ENCODE measurements at regions not wholly inside any gene's neighbourhood (a gene's known extent, or its start where the extent isn't known, plus 50 kb on each side); places are given as distances from the start of the nearest gene placed in this dataset.
"Not testable (repeated sequence)": the region's sequence is repeated elsewhere in the genome, so short reads cannot be mapped to it uniquely, and the experiment has no call there.

DNA sequence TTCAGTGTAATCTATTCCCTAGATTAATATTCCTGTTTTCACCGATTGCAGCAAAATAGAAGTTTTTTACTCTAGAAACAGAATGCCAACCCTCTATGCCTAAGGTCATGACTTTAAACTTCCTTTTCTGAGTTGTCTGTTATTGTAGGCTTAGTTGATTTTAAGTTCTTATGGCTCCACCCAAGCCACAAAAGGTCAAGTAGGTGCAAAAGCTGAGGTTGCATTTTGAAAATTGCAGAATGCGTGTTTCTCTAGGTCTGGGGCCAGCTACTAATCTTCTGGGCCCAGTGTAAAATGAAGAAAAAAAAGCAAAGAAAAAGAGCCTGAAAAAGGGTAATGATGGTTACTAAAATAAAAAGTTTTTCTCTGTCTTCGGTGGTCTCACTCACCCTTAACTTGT is 635.7 kb upstream of the FAM98A start:
- Mint-ChIP-seq H3K4me1 (ENCODE audit: low read depth) (no peaks in the 10 kb centered on the region), H3K27ac (no peak overlapping the region), H3K4me3 (no peak overlapping the region), H3K27me3 (no peaks in the 10 kb centered on the region), H3K36me3 (ENCODE audit: low read depth) (no peaks in the 10 kb centered on the region), H3K9me3 (peaks cover 27% of the 10 kb centered on the region)
- intact Hi-C loops (cut with micrococcal nuclease), result no loop called here

DNA sequence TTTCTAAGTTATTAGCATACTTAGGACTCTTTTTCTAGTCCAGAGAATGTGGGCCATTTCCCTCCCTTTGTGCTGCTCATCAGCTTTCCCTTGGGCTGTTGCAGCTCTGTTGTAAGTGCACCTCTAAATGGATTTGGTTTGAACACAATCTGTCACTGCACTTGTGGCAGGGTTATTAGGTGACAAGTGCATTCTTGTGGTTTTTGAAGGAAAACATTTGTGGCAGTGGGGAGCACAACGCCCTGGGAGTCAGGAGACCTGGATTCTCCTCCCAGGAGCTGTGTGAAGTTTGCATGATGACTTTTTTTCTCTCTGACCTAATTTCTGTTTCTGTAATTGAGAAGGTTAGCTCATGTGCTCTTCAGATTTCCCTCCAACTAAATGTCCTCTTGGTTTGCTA is 630.9 kb upstream of the FAM98A start:
- Mint-ChIP-seq H3K4me3 (no peak overlapping the region), H3K4me1 (ENCODE audit: low read depth) (no peaks in the 10 kb centered on the region), H3K9me3 (no peaks in the 10 kb centered on the region), H3K27me3 (no peaks in the 10 kb centered on the region), H3K27ac (no peak overlapping the region), H3K36me3 (ENCODE audit: low read depth) (no peaks in the 10 kb centered on the region)
- intact Hi-C loops (cut with micrococcal nuclease), result no loop called here

DNA sequence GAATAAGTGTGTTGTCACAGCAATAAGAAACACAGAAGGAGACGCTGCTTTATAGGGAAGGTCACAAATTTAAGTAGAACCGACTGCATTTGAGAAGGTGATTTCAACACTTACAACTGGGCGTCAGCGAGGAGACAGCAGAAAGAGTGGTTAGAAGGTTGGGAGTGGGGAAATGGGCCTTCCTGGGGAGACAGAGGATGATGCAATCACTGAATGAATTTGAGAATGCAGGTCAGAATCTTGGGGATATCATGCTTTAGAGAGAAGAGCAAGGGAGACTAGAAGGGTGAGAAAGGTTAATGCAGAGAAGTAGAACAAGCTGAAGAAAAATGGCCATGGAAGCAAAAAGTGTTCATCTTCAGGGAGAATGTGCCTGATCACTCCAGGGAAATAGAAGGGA is 616.1 kb upstream of the FAM98A start:
- no peaks in the 10 kb centered on the region for H3K27me3 Mint-ChIP-seq
- H3K4me3 Mint-ChIP-seq, result no peak overlapping the region
- intact Hi-C loops (cut with micrococcal nuclease), result no loop called here

DNA sequence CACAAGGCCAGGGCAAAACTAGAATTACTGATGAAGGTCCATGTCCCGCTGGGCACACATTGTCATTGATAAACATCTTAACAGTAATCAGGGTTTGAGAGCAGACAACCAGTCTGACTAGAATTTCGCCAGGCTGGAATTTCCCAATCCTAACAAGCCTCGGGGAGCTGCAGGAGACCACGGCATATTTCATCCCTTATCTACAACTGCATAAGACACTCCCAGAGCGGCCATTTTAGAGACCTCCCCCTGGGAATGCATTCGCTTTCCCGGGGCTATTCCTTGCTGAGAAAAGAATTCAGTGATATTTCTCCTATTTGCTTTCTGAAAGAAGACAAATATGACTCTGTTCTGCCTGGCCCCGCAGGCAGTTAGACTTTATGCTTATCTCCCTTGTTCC is 611.3 kb upstream of the FAM98A start:
- H3K4me3 Mint-ChIP-seq; H3K27me3 Mint-ChIP-seq; H3K27ac Mint-ChIP-seq; intact Hi-C loops (cut with micrococcal nuclease); H3K36me3 Mint-ChIP-seq (ENCODE audit: low read depth); H3K4me1 Mint-ChIP-seq (ENCODE audit: low read depth): not testable (repeated sequence)
- peaks cover 77% of the 10 kb centered on the region for H3K9me3 Mint-ChIP-seq

More for the DNA sequence above, 616.1 kb upstream of the FAM98A start:
- H3K27ac Mint-ChIP-seq, result no peak overlapping the region
- peaks cover 29% of the 10 kb centered on the region for H3K9me3 Mint-ChIP-seq
- H3K4me1 Mint-ChIP-seq (ENCODE audit: low read depth), result no peaks in the 10 kb centered on the region
- H3K36me3 Mint-ChIP-seq (ENCODE audit: low read depth), result no peaks in the 10 kb centered on the region

DNA sequence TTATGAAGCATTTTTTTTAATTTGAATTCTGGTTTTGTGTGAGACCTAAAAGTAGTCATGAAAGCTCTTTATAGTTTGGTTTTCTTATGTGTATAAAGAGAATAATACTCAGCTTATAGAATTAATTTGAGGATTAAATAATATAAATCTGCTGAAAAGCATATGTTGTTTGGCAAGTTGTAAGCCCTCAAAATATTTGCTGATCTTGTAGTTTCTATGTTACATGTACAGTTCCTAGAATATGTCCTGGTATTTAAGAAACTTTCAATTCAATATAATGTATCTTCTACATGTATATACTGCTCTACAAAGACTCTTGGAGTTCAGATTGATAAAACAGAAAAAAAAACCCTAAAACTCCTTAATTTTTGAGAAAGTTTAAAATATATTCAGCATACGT is 605.5 kb upstream of the FAM98A start:
- H3K4me1 Mint-ChIP-seq (ENCODE audit: low read depth), result no peaks in the 10 kb centered on the region
- no peaks in the 10 kb centered on the region for H3K36me3 Mint-ChIP-seq (ENCODE audit: low read depth)
- intact Hi-C loops (cut with micrococcal nuclease), result no loop called here
- no peaks in the 10 kb centered on the region for H3K27me3 Mint-ChIP-seq
- peaks cover 67% of the 10 kb centered on the region for H3K9me3 Mint-ChIP-seq
- H3K4me3 Mint-ChIP-seq, result no peak overlapping the region
- no peak overlapping the region for H3K27ac Mint-ChIP-seq

DNA sequence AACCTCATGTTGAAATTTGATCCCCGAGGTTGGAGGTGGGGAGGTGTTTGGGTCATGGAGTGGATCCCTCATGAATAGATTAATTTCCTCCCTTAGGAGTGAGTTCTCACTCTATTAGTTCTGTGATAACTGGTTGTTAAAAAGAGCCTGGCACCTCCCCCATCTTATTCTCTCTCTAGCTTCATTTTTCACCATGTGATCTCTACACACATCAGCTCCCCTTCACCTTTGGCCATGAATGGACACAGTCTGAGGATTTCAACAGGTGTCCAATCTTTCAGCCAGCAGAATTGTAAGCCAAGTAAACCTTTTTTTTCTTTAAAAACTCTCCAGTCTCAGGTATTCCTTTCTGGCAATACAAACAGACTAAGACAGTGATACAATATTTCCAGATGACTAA is 602.0 kb upstream of the FAM98A start:
- Mint-ChIP-seq H3K9me3 (peaks cover 32% of the 10 kb centered on the region), H3K36me3 (ENCODE audit: low read depth) (no peaks in the 10 kb centered on the region), H3K27ac (no peak overlapping the region), H3K27me3 (no peaks in the 10 kb centered on the region), H3K4me1 (ENCODE audit: low read depth) (no peaks in the 10 kb centered on the region), H3K4me3 (no peak overlapping the region)
- intact Hi-C loops (cut with micrococcal nuclease), result no loop called here

DNA sequence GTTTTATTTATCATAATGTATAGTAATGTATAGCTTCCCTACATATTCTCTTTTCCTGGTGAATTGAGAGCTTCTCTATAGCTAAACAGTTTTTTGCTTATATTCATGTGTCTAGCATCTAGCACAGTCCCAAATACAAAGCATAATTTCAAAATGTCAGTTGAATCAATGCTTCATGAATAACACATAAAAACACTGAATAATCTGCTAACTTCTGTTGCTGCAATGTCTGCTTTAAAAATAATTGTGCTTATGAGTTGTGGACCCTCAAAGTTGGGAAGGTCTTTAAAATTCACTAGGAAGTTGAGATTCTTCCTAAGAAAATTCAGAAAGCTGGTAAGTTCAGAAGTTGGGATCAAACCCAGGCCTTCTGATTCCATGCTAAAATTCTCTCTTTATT is 600.9 kb upstream of the FAM98A start:
- Mint-ChIP-seq H3K4me1 (ENCODE audit: low read depth) (no peaks in the 10 kb centered on the region), H3K36me3 (ENCODE audit: low read depth) (no peaks in the 10 kb centered on the region), H3K27me3 (no peaks in the 10 kb centered on the region), H3K9me3 (peaks cover 21% of the 10 kb centered on the region), H3K4me3 (no peak overlapping the region), H3K27ac (no peak overlapping the region)
- intact Hi-C loops (cut with micrococcal nuclease), result no loop called here

DNA sequence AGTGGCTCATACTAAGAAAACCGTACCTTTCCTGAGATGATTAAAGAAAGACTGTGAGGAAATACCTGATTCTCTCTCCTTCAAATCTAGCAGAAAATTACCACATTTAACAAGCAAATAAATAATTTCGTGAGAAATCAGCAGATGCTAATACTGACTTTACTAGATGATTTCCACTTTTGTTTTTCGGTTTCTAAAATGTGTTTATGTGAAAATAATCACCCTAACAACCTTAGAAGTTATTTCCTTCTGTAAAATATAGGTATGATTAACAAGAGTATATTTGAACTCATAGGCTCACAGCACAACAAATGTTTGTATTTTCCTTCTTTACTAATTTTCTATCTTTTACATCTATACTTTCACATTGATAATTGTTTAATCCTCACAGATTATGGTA is 594.1 kb upstream of the FAM98A start:
- no peaks in the 10 kb centered on the region for H3K36me3 Mint-ChIP-seq (ENCODE audit: low read depth)
- H3K27ac Mint-ChIP-seq, result no peak overlapping the region
- no peak overlapping the region for H3K4me3 Mint-ChIP-seq
- peaks cover 12% of the 10 kb centered on the region for H3K9me3 Mint-ChIP-seq
- H3K27me3 Mint-ChIP-seq, result no peaks in the 10 kb centered on the region
- H3K4me1 Mint-ChIP-seq (ENCODE audit: low read depth), result no peaks in the 10 kb centered on the region
- intact Hi-C loops (cut with micrococcal nuclease), result no loop called here

DNA sequence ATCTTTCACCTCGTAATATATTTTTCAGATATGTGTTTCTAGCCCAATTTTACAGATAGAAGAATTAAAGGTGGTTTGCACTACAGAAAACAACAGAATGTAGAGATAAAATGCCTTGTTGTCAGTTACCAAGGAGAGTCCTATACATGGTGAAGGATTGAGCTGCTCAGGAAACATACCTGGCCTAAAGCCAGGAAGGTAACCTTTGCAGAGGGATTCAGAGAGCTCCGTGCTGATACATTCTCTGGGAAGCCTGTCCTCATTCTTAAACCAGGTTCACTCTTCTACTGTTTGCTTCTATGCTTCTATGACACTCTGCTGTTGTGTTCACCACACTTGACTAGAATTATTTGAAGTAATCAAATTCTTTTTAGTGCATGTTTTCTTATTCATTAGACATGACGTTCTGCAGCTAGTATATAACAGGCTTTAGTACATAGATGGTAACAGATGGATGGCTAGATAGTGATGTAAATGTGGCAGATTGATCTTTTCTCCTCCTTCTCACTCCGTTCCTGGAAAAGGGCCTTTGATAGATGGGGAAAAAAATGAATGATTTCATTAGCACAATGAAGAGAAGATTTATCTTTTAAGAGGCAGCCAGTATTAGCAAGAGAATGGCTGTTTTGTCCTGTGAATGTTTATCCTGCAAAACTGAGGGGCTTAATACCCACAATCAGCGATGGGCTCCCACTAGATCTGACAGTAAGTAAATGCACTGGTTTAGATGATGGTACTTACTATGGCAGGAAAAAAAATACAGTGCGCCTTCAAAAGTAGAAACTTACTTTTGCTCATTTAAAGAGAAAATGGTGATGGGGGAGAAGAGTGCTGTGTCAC is 589.6 kb upstream of the FAM98A start:
- Mint-ChIP-seq H3K27ac (no peak overlapping the region), H3K27me3 (no peaks in the 10 kb centered on the region), H3K4me1 (ENCODE audit: low read depth) (no peaks in the 10 kb centered on the region), H3K4me3 (no peak overlapping the region), H3K36me3 (ENCODE audit: low read depth) (no peaks in the 10 kb centered on the region), H3K9me3 (peaks cover 23% of the 10 kb centered on the region)
- intact Hi-C loops (cut with micrococcal nuclease), result no loop called here

DNA sequence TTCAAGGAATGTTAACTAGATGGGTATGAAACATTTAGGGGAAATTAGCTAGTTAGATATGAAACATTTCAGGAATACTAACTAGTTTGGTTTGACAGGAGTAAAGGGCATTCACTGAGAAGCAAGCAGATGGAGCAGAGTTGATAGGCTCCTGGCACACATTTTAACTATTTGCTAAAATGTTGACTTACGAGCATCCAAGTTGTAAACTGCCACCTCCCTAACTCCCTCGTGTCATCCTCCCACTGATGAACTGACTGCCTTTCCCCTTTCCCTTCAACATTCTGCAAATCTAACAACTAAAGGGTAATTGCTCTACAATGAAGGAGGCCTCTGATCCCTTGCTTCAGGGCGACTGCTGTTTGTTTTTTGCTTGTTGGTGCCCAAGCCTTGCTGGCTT is 580.4 kb upstream of the FAM98A start:
- no peaks in the 10 kb centered on the region for H3K27me3 Mint-ChIP-seq
- no peak overlapping the region for H3K4me3 Mint-ChIP-seq
- H3K27ac Mint-ChIP-seq, result no peak overlapping the region
- H3K9me3 Mint-ChIP-seq, result peaks cover 16% of the 10 kb centered on the region
- no peaks in the 10 kb centered on the region for H3K36me3 Mint-ChIP-seq (ENCODE audit: low read depth)
- intact Hi-C loops (cut with micrococcal nuclease), result no loop called here
- no peaks in the 10 kb centered on the region for H3K4me1 Mint-ChIP-seq (ENCODE audit: low read depth)

DNA sequence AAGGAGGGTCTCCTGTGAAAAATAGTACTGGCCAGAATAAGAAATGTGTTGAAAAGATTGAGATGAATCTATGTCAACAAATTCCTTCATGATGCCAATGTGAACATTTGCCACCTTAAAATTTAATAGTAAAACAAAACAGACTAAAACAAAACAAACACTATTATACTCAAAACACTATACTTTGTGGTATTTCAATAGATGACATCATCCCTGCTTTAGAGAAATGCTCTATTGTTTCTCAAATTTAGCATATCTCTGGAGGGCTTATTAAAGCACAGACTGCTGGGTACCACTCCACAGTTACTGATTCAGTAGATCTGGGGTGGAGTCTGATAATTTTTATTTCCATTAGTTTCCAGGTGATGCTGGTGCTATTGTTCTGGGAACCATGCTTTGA is 579.4 kb upstream of the FAM98A start:
- Mint-ChIP-seq H3K36me3 (ENCODE audit: low read depth) (no peaks in the 10 kb centered on the region), H3K4me3 (no peak overlapping the region)

DNA sequence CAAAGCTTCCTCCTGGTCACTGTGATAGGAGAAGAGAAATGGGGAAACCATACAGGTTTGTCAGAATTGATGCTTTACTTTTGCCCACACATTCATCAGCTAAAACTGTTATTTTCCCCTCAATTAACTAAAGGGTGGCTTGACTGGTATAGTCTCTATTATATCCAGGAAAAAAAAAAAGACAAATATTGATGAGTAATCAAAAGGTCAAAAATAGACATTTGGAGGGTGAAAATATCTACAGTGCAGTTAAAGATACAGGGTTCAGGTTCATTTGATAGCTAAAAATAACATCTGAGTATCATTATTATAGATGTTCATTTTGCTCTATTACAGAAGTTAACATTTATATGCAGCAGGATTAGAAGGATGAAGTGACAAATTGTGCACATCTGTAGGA is 577.6 kb upstream of the FAM98A start:
- Mint-ChIP-seq H3K27ac (no peak overlapping the region), H3K36me3 (ENCODE audit: low read depth) (no peaks in the 10 kb centered on the region)

More for the DNA sequence above, 579.4 kb upstream of the FAM98A start:
- Mint-ChIP-seq H3K27me3 (no peaks in the 10 kb centered on the region), H3K9me3 (peaks cover 9% of the 10 kb centered on the region), H3K27ac (no peak overlapping the region), H3K4me1 (ENCODE audit: low read depth) (no peaks in the 10 kb centered on the region)
- intact Hi-C loops (cut with micrococcal nuclease), result no loop called here

DNA sequence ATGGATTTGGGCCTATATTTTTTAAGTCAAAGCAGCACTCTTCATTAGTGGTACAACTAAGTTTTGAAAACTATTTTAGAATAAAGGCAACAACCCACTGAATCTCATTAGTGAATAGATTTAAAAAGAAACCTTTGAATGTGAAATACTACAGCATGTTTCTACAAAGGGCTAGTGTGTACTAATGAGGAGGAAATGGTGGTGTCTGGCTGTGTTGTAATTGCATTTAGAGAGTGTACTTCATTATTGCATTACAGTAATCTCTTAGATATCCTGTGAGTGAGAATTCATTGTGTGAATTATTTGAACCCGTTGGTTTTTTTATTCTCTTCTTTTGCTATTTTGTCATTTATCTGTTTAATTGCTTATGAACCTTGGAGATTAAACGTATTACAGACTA is 575.4 kb upstream of the FAM98A start:
- H3K4me3 Mint-ChIP-seq, result no peak overlapping the region
- no peak overlapping the region for H3K27ac Mint-ChIP-seq
- peaks cover 28% of the 10 kb centered on the region for H3K9me3 Mint-ChIP-seq
- no peaks in the 10 kb centered on the region for H3K27me3 Mint-ChIP-seq
- no peaks in the 10 kb centered on the region for H3K36me3 Mint-ChIP-seq (ENCODE audit: low read depth)
- no peaks in the 10 kb centered on the region for H3K4me1 Mint-ChIP-seq (ENCODE audit: low read depth)
- intact Hi-C loops (cut with micrococcal nuclease), result no loop called here

More for the DNA sequence above, 577.6 kb upstream of the FAM98A start:
- H3K4me1 Mint-ChIP-seq (ENCODE audit: low read depth), result no peaks in the 10 kb centered on the region
- intact Hi-C loops (cut with micrococcal nuclease), result no loop called here
- no peaks in the 10 kb centered on the region for H3K27me3 Mint-ChIP-seq
- no peak overlapping the region for H3K4me3 Mint-ChIP-seq
- peaks cover 15% of the 10 kb centered on the region for H3K9me3 Mint-ChIP-seq

DNA sequence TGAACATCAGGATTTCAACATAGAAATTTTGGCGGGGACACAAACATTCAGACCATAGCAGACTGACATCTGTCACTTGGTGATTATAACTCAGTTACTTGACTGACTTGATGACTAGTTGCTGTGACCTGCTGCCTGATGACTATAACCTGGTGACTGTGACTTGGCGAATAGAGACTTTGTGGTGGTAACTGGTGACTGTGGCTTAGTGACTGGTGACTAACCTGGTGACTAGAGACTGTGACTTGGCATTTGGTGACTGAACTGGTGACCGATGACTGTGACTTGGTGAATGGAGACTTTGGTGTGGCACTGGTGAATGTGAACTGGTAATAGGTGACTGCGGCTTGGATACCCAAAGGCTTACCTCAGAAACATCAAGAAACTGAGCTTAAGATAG is 563.1 kb upstream of the FAM98A start:
- Mint-ChIP-seq H3K9me3 (no peaks in the 10 kb centered on the region), H3K27me3 (no peaks in the 10 kb centered on the region), H3K27ac (no peak overlapping the region), H3K36me3 (ENCODE audit: low read depth) (no peaks in the 10 kb centered on the region), H3K4me1 (ENCODE audit: low read depth) (no peaks in the 10 kb centered on the region), H3K4me3 (no peak overlapping the region)
- intact Hi-C loops (cut with micrococcal nuclease), result no loop called here

DNA sequence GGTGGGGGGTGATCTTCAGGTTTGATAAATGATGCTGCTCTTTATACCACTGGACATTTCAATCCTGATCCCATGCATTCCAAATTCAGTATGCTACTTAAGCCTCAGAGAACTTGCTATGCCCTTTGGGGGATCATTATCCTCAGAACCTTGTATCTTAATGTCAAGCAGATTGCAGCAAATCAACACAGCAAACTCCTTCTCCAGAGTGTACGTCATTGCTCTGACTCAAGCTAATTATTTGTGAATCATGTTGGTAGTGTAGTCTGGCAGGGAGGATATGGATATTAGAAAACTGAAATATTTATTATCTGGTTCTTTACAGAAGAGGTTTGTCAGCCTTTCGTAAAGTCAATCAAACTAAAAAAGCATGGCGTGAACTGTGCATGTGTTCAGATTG is 562.5 kb upstream of the FAM98A start:
- H3K9me3 Mint-ChIP-seq, result no peaks in the 10 kb centered on the region
- no peaks in the 10 kb centered on the region for H3K27me3 Mint-ChIP-seq
- no peak overlapping the region for H3K27ac Mint-ChIP-seq
- no peaks in the 10 kb centered on the region for H3K4me1 Mint-ChIP-seq (ENCODE audit: low read depth)
- intact Hi-C loops (cut with micrococcal nuclease), result no loop called here
- no peak overlapping the region for H3K4me3 Mint-ChIP-seq
- no peaks in the 10 kb centered on the region for H3K36me3 Mint-ChIP-seq (ENCODE audit: low read depth)

Data from dendritic cell treated with granulocyte-macrophage colony-stimulating factor and Interleukin-4, amounts not matched to agents 40 ng/mL and 50 ng/mL, for 4 days (primary cell).